NCI-H1092 (cell line): ENCODE measurements at regions not wholly inside any gene's neighbourhood (a gene's known extent, or its start where the extent isn't known, plus 50 kb on each side); places are given as distances from the start of the nearest gene placed in this dataset.
"Not testable (repeated sequence)": the region's sequence is repeated elsewhere in the genome, so short reads cannot be mapped to it uniquely, and the experiment has no call there.

Source experiments
- DNase-seq: peaks from one replicate; lab custom pipeline; 2025; lab: John Stamatoyannopoulos, UW

GRCh38 chr1:234960722-234961455 is 167.7 kb downstream of the TOMM20 start:
- no peak for DNase-seq

DNA sequence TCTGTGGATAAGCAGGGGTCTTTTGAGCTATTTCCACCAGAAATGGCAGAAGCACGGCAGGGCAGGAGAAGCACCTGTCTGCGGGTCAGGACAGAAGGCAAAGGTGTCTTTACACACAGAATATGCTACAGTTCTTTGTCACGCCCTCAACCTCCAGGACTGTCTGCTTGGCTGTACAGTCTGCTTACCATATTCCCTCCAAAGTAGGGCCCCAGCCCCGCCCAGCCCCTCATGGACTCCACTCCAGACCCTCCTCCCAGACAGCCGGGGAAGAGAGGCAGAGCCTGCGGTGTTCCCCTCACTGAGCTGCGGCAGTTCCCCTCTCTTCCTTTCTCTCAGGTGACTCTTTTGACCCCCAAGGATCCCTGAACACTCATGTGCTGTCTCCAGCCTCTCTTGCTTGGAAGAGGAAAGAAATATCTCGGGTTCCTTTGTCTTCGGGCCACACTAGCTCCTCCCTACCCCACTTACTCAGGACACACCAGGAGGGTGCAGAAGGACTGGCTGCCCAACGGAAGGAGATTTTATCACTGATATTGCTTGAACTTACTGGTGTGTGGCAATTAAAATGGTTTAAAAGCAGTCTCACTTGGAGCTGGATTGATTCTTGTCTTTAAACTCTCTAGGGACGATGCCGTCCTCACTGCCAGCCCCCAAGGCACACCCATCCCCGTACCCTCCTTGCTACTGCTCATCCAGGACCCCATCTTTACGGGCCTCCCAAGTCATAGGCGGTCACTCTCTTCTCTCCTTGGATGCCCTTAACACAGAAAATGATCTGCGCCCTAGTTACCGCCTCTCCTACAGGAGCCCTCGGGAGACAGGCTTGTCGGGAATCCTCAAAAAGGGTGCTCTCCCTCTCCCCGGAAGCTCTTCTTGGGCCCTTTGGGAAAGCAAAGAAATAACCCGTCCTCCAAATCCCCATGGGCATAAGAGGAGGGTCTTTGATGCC is 169.7 kb downstream of the TOMM20 start:
- DNase-seq: no peak

DNA sequence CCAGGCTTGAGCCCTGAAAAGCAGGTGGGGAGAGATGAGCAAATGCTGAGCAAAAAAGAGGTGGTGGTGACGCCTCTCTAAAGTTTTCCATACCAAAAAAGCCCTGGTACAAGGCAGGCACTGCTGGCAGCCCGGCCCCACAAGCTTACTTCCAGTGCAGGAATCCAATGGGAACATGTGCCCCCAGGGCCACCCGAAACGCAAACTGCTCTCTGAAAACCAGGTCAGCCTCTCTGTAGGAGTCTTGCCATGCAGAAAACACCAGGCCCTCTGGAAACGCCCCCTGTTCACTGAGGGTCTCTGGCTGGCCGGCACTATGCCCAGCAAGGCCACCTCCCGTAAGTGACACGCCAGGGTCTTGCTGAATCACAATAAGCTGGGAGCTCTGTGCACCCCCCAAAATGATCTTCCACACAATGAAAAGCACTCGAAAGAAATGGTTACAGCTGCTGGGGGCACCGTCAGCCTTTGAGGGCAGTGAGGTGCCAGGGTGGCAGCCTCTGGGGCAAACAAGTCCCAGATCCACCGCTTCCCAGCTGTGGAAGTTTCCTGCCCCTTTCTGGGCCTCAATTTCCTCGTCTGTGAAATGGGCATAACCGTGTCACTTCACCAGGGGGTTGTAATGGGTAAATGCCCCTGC is 170.5 kb downstream of the TOMM20 start:
- no peak for DNase-seq

DNA sequence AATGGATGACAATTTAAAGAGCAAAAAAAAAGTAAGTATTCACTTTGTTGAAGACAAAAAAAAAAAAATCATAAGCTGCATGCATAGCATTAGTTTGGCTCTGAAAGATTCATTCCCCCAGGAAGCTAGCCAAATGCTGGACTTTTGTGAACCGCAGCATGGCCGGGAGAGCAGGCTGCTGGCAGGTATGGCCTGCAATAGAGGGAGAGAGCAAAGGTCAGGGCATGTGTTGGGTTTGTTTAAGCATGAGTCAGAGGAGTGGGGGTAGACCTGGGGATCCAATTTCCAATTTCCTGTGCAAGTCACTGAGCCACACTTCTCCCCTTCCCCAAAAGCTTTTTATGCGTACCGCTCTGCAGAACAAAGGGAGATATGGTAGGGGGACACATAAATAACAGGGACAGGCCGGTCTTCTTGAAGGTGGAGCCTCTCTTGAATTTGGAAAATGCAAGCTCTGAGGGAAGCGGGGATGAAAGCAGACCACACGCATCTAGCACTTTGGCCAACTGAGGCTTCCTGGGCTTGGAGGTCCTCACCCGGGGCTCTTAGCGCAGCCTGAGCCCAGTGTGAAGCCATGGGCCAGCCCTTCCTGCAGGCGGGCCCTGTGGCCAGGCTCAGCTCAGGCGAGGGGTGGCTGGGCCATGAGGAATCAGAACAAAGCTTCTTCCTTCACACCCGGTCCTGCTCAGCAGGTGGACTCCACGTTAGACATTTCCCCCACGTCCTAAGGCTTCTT is 171.1 kb downstream of the TOMM20 start:
- DNase-seq: no peak

DNA sequence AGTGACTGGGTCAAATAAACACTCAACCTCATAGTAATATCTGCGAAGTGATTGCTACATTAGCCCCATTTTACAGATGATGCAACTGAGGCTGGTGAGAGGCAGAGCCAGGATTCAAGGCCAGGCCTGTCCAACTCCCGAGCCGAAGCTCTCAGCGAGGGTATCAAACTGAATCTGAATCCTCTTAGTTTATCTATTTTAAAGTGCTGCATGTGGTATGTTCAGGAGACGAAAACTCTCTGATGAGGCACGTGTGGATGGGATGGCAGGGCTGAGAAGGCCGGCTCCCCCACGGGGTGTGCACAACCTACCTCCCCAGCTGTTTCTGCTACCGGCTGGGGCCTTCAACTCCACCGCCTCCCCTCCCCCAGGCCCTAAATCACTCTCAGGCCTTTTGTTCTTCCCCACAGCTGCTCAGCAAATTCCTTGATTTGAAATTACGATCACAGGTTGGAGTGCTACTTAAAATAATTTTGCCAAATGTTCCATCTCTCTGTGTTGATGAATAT is 171.8 kb downstream of the TOMM20 start:
- no peak for DNase-seq

- DNase-seq: no peak
Measured at GRCh38 chr1:234955107-234955731, 173.4 kb downstream of the TOMM20 start.

GRCh38 chr1:234954613-234955012 is 174.0 kb downstream of the TOMM20 start:
- DNase-seq: no peak

GRCh38 chr1:234953655-234954405 is 174.8 kb downstream of the TOMM20 start:
- no peak for DNase-seq

DNA sequence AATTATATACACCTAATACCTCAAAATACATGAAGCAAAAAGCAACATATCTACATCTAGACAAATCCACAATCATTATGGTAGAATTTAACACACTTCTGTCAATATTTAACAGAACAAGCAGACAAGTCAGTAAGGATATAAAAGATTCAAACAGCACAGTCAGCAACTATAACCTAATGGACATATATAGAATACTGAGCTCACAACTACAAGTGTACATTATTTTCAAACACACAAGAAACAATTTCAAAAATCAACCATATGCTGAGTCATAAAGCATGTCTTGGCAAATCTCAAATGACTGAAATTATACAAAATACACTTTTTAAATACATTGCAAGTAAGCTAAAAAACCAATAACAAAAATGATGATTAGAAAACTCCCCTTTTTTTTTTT is 178.0 kb downstream of the TOMM20 start:
- DNase-seq: no peak

- not testable (repeated sequence) for DNase-seq
Measured at GRCh38 chr1:234949528-234949927, 179.1 kb downstream of the TOMM20 start.

- no peak for DNase-seq
Measured at GRCh38 chr1:234944439-234945344, 183.9 kb downstream of the TOMM20 start.

DNA sequence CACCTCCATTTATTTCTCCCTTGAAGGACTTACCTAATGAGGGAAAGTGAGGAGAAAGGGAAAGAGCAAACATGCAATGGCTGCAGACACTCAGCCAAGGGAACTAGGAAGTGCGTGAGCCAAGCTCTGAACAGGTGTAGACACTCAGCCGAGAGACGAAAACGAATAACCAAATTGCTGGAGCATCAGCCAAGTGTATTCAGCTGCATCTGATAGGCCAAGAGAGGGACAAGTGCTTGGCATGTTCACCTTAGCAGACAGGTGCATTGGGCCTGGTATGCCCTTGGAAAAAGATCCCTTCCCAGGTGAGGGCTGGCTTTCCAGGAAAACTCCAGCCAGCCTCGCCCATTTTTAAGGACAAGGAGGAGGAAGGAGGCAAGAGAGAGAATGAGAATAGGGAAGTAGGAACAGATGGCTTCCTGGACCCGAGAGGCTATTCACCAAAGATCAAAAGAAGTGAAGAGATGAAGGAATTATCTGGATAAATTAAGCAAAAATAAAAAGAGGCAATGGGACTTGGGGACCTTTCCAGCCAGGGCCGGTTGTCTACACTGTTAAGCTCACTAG is 184.7 kb downstream of the TOMM20 start:
- peak; percentile 54 for DNase-seq

- DNase-seq: no peak
Measured at GRCh38 chr1:234942879-234943506, 185.6 kb downstream of the TOMM20 start.

DNA sequence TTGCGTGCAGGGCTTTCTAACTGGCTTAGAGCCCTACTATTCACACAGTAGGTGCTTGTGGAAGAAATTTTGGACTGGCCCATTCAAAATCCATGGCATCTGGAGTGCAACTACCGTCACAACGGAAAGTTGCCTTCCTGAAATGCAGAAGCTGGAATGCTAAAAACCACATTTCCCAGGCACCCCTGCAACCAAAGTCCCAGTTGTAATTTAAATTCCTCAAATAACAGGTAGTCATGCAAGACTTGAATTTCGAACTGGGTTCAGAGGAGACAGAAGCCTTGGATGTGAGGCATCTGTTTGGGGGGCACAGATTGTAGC is 186.7 kb downstream of the TOMM20 start:
- no peak for DNase-seq

DNA sequence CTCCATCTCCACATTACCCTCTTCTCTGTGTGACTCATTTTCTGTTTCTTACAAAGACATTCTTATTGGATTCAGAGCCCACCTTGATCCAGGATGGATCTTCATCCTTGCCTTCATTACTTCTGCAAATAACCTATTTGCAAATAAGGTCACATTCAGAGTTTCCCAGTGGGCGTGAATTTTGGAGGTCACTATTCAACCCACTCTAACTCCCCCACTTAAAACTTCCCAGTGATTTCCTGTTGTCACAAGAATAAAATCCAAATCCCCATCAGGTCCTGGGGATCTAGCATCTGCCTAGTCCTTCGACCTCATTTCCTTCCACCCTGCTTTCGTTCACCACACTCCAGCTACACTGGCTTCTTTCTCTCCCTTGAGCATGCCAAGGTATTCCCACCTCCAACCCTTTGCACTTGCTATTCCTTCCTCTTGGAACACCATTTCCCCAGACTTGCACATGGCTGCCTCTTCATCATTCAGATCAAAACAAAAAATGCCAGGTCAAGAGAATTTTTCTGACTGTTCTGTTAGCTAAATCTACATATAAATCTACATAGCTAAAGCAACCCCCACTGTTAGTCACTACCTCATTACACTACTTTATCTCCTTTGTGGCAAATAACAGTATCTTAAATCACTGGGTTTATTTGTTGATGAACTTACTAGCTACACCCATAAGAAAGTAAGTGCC is 187.2 kb downstream of the TOMM20 start:
- no peak for DNase-seq

DNA sequence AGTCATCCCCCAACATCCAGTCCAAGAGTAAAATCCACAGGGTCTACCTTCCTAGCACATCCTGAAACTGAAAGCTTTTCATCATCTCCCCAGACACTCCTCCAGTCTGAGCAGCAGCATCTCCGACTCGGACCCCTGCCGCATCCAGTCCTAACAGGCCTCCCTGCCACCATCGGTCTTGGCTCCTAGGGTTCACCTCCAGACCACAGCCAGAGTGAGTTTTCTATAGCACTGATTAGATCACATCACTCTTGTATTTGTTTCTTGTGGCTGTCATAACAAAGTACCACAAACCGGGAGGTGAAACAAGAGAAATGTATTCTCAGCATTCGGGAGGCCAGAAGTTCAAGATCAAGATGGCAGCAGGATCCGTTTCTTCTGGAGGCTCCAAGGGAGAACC is 187.8 kb downstream of the TOMM20 start:
- DNase-seq: no peak

GRCh38 chr1:234938924-234939323 is 189.7 kb downstream of the TOMM20 start:
- no peak for DNase-seq

GRCh38 chr1:234938135-234938534 is 190.5 kb downstream of the TOMM20 start:
- no peak for DNase-seq
